ENCODE measurements at regions not wholly inside any gene's neighbourhood (a gene's known extent, or its start where the extent isn't known, plus 50 kb on each side); places are given as distances from the start of the nearest gene placed in this dataset.

GRCh38 chr7:25347360-25348066 lies 119.2 kb upstream of the NPVF start:
- DNase-seq (ENCODE audit: insufficient read length, low spot score) (no peak), FAIRE-seq (no peak)
- no peak for TF ChIP-seq CTCF (IDR thresholded peaks at IDR 0.05; ENCODE audit: insufficient read depth, missing control alignments)

- no peak for TF ChIP-seq CTCF (IDR thresholded peaks at IDR 0.05; ENCODE audit: insufficient read depth, missing control alignments)
- DNase-seq (ENCODE audit: insufficient read length, low spot score) (no peak), FAIRE-seq (no peak)
Measured at GRCh38 chr7:25348104-25348503, 119.8 kb upstream of the NPVF start.

GRCh38 chr7:25349283-25350017 lies 121.2 kb upstream of the NPVF start:
- no peak for TF ChIP-seq CTCF (IDR thresholded peaks at IDR 0.05; ENCODE audit: insufficient read depth, missing control alignments)
- no peak for FAIRE-seq

GRCh38 chr7:25350041-25350440 lies 121.8 kb upstream of the NPVF start:
- DNase-seq (ENCODE audit: insufficient read length, low spot score) (no peak), FAIRE-seq (no peak)
- no peak for TF ChIP-seq CTCF (IDR thresholded peaks at IDR 0.05; ENCODE audit: insufficient read depth, missing control alignments)

More at GRCh38 chr7:25349283-25350017, 121.2 kb upstream of the NPVF start:
- no peak for DNase-seq (ENCODE audit: insufficient read length, low spot score)

DNA sequence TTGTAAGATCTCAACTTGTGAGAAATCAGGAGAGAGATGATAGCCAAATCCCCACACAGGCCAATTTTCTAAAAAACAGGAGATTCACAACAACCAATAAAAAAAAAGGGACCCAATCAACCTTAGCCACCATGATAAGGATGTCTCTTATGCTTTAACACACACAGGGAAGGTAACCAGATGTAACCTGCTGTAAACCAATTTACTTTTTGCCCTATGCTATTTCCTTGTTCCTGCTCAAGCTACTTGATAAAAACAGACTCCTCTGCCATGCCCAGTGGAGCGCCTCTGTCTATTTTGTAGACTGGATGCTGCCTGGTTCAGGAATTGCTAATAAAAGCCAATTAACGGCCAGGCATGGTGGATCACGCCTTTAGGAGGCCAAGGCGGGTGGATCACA lies 123.5 kb upstream of the NPVF start:
- FAIRE-seq: no peak
- no peak for TF ChIP-seq CTCF (IDR thresholded peaks at IDR 0.05; ENCODE audit: insufficient read depth, missing control alignments)
- no peak for DNase-seq (ENCODE audit: insufficient read length, low spot score)

- TF ChIP-seq CTCF (IDR thresholded peaks at IDR 0.05; ENCODE audit: insufficient read depth, missing control alignments): no peak
- FAIRE-seq (no peak), DNase-seq (ENCODE audit: insufficient read length, low spot score) (no peak)
Measured at GRCh38 chr7:25353196-25353595, 124.9 kb upstream of the NPVF start.

DNA sequence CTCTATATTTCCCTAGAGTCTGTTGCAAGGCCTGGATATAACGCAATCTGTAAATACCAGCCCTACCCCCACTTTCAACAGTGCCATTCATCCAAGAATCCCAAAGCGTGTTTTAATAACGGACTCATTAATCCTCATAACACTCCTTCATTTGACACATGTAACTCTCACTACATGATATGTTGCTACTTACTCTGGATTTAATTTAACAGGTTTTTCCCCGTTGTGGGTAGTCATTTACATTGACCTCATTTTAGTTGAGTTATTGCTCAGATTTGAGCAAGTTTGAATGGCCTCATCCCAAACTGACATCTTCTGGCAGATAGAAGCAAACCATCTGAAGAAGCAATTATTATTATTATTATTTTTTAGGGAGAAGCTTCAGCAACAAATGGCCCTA lies 125.4 kb upstream of the NPVF start:
- FAIRE-seq: no peak
- no peak for DNase-seq (ENCODE audit: insufficient read length, low spot score)
- no peak for TF ChIP-seq CTCF (IDR thresholded peaks at IDR 0.05; ENCODE audit: insufficient read depth, missing control alignments)

Data from D721Med (cell line).